Testis (tissue), 2 donors: ENCODE measurements at regions not wholly inside any gene's neighbourhood (a gene's known extent, or its start where the extent isn't known, plus 50 kb on each side); places are given as distances from the start of the nearest gene placed in this dataset.

Source experiments
- CTCF ChIP-seq, 3 experiments: fragments of 450-650 bp in 2 of 3; fragments of 200-600 bp in 1 of 3; sonication (generic) in 1 of 3; IDR thresholded peaks; one replicate each; pipeline ENCODE4 v1.5.1; 2016 to 2019; ENCODE audit warnings: antibody characterized with exemption in 3 of 3, mild to moderate bottlenecking in 2 of 3, moderate library complexity in 1 of 3
- POLR2A ChIP-seq: fragments of 450-650 bp; IDR thresholded peaks from one replicate; pipeline ENCODE4 v1.6.1; 2017; ENCODE audit warnings: antibody characterized with exemption, mild to moderate bottlenecking, moderate library complexity

- TF ChIP-seq POLR2A (no peak), CTCF (IDR thresholded peaks at IDR 0.05) (no peak)
Observed at GRCh38 chr4:134958862-134959261, 757.3 kb upstream of the PABPC4L start.
